HCT116 (cell line): ENCODE measurements at regions not wholly inside any gene's neighbourhood (a gene's known extent, or its start where the extent isn't known, plus 50 kb on each side); places are given as distances from the start of the nearest gene placed in this dataset.
"Not testable (repeated sequence)": the region's sequence is repeated elsewhere in the genome, so short reads cannot be mapped to it uniquely, and the experiment has no call there.

Source experiments
- ATAC-seq: fragments of 200-7000 bp; cut with Tn5 transposase; 2 replicates; pipeline ENCODE4 v1.9.1; 2020; ENCODE audit warnings: mild to moderate bottlenecking, moderate library complexity
- BruUV-seq: library from RNA; stranded (reverse); fragments of 400-500 nt; replicated peaks from 2 replicates; lab custom pipeline; 2021; lab: Mats Ljungman, UMichigan
- CTCF ChIA-PET: fragments of 300-600 bp; sonication (Branson Sonifier 250); formaldehyde crosslinking; loops from one replicate; lab custom pipeline; 2021; ENCODE audit warnings: antibody characterized with exemption; lab: Charles Lee
- POLR2A ChIA-PET: fragments of 300-600, 350-600 bp; sonication (Branson Sonifier 250); formaldehyde crosslinking; loops from one replicate; lab custom pipeline; 2021; ENCODE audit warnings: antibody characterized with exemption; lab: Charles Lee
- RAD21 ChIA-PET, 2 experiments: fragments of 300-600 bp; sonication (Branson Sonifier 250); formaldehyde crosslinking; loops; one replicate each; lab custom pipeline; 2023; ENCODE audit warnings: low total read pairs in 2 of 2; ENCODE audit not compliant: uncharacterized antibody in 2 of 2, unreplicated experiment in 2 of 2, low non-redundant PET in 1 of 2; lab: Charles Lee
- DNase-seq: peaks from one replicate; pipeline ENCODE4 v3.0.0-alpha.2; 2010; ENCODE audit warnings: low read depth, low spot score
- H2AFZ ChIP-seq: fragments of 200-600 bp; shearing (Covaris generic), sonication (generic); 2 replicates; pipeline ENCODE4 v1.6.1; 2017; ENCODE audit warnings: low read depth, mixed run types, mixed read lengths, antibody characterized with exemption, low read length; ENCODE audit not compliant: poor library complexity, severe bottlenecking
- H3K27ac ChIP-seq: 2 replicates; pipeline ENCODE4 v1.5.1; 2012; ENCODE audit warnings: low read depth, low read length
- H3K27me3 ChIP-seq: fragments of 200-600 bp; sonication (generic); 2 replicates; pipeline ENCODE4 v1.6.1; 2016; ENCODE audit warnings: mixed run types, low read length, mixed read lengths; ENCODE audit not compliant: insufficient read depth
- H3K36me3 ChIP-seq, 2 experiments: fragments of 200-500 bp in 1 of 2; fragments of 200-600 bp in 1 of 2; sonication (Bioruptor generic) in 1 of 2; sonication (generic) in 1 of 2; 2 replicates each; pipeline versions ENCODE4 v1.5.1 to v1.6.1; 2014 to 2016; ENCODE audit warnings: low read length in 2 of 2, inconsistent platforms in 1 of 2, mixed read lengths in 1 of 2, mixed run types in 1 of 2; ENCODE audit not compliant: insufficient read depth in 2 of 2, control insufficient read depth in 1 of 2
- H3K4me1 ChIP-seq, 2 experiments: fragments of 200-600 bp in 1 of 2; sonication (generic) in 1 of 2; 2 replicates each; pipeline versions ENCODE4 v1.5.1 to v1.6.1; 2012 to 2017; ENCODE audit warnings: low read length in 2 of 2, inconsistent platforms in 1 of 2, mild to moderate bottlenecking in 1 of 2, mixed read lengths in 1 of 2, mixed run types in 1 of 2, moderate library complexity in 1 of 2; ENCODE audit not compliant: insufficient read depth in 2 of 2, control insufficient read depth in 1 of 2
- H3K4me2 ChIP-seq: fragments of 200-600 bp; sonication (generic); 2 replicates; pipeline ENCODE4 v1.6.1; 2017; ENCODE audit warnings: mixed run types, low read length, mixed read lengths
- H3K4me3 ChIP-seq, 2 experiments: fragments of 200-600 bp in 1 of 2; sonication (generic) in 1 of 2; replicated peaks in 1 of 2; 2 replicates each; pipeline ENCODE4 v1.5.1; 2011 to 2016; ENCODE audit warnings: low read length in 2 of 2, control low read depth in 1 of 2, low read depth in 1 of 2, mild to moderate bottlenecking in 1 of 2, mixed read lengths in 1 of 2, mixed run types in 1 of 2
- H3K79me2 ChIP-seq: fragments of 200-600 bp; sonication (generic); 2 replicates; pipeline ENCODE4 v1.6.1; 2017; ENCODE audit warnings: mild to moderate bottlenecking, mixed run types, low read length, moderate library complexity, mixed read lengths; ENCODE audit not compliant: insufficient read depth
- H3K9ac ChIP-seq: fragments of 200-600 bp; sonication (generic); 2 replicates; pipeline ENCODE4 v1.6.1; 2016; ENCODE audit warnings: low read length, mixed read lengths
- H3K9me2 ChIP-seq: fragments of 200-600 bp; sonication (generic), shearing (Covaris generic); 2 replicates; pipeline ENCODE4 v1.6.1; 2017; ENCODE audit warnings: mixed run types, mild to moderate bottlenecking, moderate library complexity; ENCODE audit not compliant: insufficient read depth
- H3K9me3 ChIP-seq, 2 experiments: fragments of 200-500 bp in 1 of 2; fragments of 200-600 bp in 1 of 2; sonication (Bioruptor generic) in 1 of 2; sonication (generic) in 1 of 2; 2 replicates each; pipeline ENCODE4 v1.6.1; 2014 to 2017; ENCODE audit warnings: low read length in 2 of 2, mixed read lengths in 2 of 2, inconsistent platforms in 1 of 2, low read depth in 1 of 2, mild to moderate bottlenecking in 1 of 2, mixed run types in 1 of 2, moderate library complexity in 1 of 2; ENCODE audit not compliant: control insufficient read depth in 1 of 2, insufficient read depth in 1 of 2
- H4K20me1 ChIP-seq: fragments of 200-600 bp; sonication (generic), shearing (Covaris generic); 2 replicates; pipeline ENCODE4 v1.6.1; 2017; ENCODE audit warnings: mixed run types, mild to moderate bottlenecking, moderate library complexity; ENCODE audit not compliant: insufficient read depth
- CBX3 ChIP-seq: IDR thresholded peaks from 2 replicates; pipeline ENCODE4 v1.6.1; 2012; ENCODE audit warnings: low read depth
- EGR1 ChIP-seq: IDR thresholded peaks from 2 replicates; pipeline ENCODE4 v1.6.1; 2012; ENCODE audit warnings: low read depth
- EZH2 ChIP-seq: fragments of 200-600 bp; sonication (generic); IDR thresholded peaks from 2 replicates; pipeline ENCODE4 v1.6.1; 2017; ENCODE audit warnings: antibody characterized with exemption, mixed run types
- FOSL1 ChIP-seq: IDR thresholded peaks from 2 replicates; pipeline ENCODE4 v1.6.1; 2012; ENCODE audit warnings: low read depth
- JUND ChIP-seq: IDR thresholded peaks from 2 replicates; pipeline ENCODE4 v1.6.1; 2012
- POLR2AphosphoS5 ChIP-seq: IDR thresholded peaks from 2 replicates; pipeline ENCODE4 v1.6.1; 2011; ENCODE audit warnings: mild to moderate bottlenecking, low read depth, low read length, moderate library complexity
- RAD21 ChIP-seq: IDR thresholded peaks from 2 replicates; pipeline ENCODE4 v1.6.1; 2012; ENCODE audit warnings: low read depth, mild to moderate bottlenecking
- SIN3A ChIP-seq: IDR thresholded peaks from 2 replicates; pipeline ENCODE4 v1.6.1; 2012; ENCODE audit warnings: low read depth
- YY1 ChIP-seq: IDR thresholded peaks from 2 replicates; pipeline ENCODE4 v1.6.1; 2011; ENCODE audit warnings: low read length, low read depth, moderate library complexity, mild to moderate bottlenecking; ENCODE audit not compliant: insufficient replicate concordance; ENCODE audit errors: extremely low read depth
- ZFX ChIP-seq: fragments of 450-650 bp; IDR thresholded peaks from 2 replicates; pipeline ENCODE4 v1.6.1; 2017
- intact Hi-C: fragments of 100-400 bp; cut with micrococcal nuclease; formaldehyde crosslinking; loops from 2 replicates; pipeline ENCODE4 v1.10.0; 2022
- TF ChIP-seq, protein P1 (sequence below), 3 experiments: fragments of 200-600 bp in 1 of 3; sonication (generic) in 1 of 3; IDR thresholded peaks in 2 of 3; conservative IDR thresholded peaks in 1 of 3; 2 replicates each; pipeline ENCODE4 v1.5.1; 2012 to 2017; ENCODE audit warnings: low read depth in 2 of 3, low read length in 2 of 3, antibody characterized with exemption in 1 of 3, borderline replicate concordance in 1 of 3, control low read depth in 1 of 3, mild to moderate bottlenecking in 1 of 3, mixed read lengths in 1 of 3, mixed run types in 1 of 3, moderate library complexity in 1 of 3; ENCODE audit not compliant: insufficient read depth in 1 of 3
- TF ChIP-seq, protein P2 (sequence below): IDR thresholded peaks from 2 replicates; pipeline ENCODE4 v1.6.1; 2012
- TF ChIP-seq, protein P3 (sequence below): IDR thresholded peaks from 2 replicates; pipeline ENCODE4 v1.6.1; 2012
- TF ChIP-seq, protein P4 (sequence below): IDR thresholded peaks from 2 replicates; pipeline ENCODE4 v1.6.1; 2011; ENCODE audit warnings: mild to moderate bottlenecking, low read length, moderate library complexity; ENCODE audit not compliant: insufficient replicate concordance; ENCODE audit errors: extremely low read depth

DNA sequence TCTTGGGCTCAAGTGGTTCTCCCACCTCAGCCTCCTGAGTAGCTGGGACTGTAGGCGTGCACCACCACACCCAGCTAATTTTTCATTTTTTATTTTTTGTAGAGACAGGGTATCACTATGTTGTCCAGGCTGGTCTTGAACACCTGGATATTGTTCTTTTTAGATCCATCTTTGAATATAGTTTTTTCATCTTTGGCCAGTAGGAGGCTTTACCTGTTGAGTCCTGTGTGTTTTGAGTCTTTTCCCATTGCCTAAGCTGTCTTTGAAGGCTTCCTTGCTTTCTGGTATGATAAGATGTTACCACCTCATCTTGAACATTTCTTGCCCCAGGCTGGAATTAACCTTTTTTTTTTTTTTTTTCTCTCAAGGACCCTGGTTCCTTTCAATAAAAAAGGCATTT lies 387.8 kb upstream of the RUNX1 start:
- H3K27me3 ChIP-seq: no peaks in the 10 kb centered on the region
- H3K4me2 ChIP-seq: no peak overlapping the region
- no peaks in the 10 kb centered on the region for H3K9me3 ChIP-seq
- ChIA-PET RAD21 (no interaction called here), POLR2A (no interaction called here), CTCF (interaction anchor here (0.6 to 3.3 kb wide), 7 partner anchors 10 to 701 kb away, joined by 3 to 12 read pairs (median 4); no protein-coding TSS in a partner anchor)
- no peak overlapping the region for H3K9ac ChIP-seq
- H3K36me3 ChIP-seq: no peaks in the 10 kb centered on the region
- no TSS peak for BruUV-seq
- H3K9me2 ChIP-seq: no peaks in the 10 kb centered on the region
- H3K27ac ChIP-seq: no peak overlapping the region
- intact Hi-C loops: loop anchor here (10.0 kb wide), 2 partner anchors 408 to 588 kb away; no protein-coding TSS in a partner anchor
- H4K20me1 ChIP-seq: no peaks in the 10 kb centered on the region
- TF ChIP-seq FOSL1 (no peak), CBX3 (no peak), EZH2 (no peak), YY1 (no peak), RAD21 (0 out of 2 replicates have a peak, but pooled peaks have one; percentile 9), ZFX (no peak), EGR1 (no peak), JUND (no peak), SIN3A (no peak), POLR2AphosphoS5 (no peak)
- TF ChIP-seq, protein P1, sequence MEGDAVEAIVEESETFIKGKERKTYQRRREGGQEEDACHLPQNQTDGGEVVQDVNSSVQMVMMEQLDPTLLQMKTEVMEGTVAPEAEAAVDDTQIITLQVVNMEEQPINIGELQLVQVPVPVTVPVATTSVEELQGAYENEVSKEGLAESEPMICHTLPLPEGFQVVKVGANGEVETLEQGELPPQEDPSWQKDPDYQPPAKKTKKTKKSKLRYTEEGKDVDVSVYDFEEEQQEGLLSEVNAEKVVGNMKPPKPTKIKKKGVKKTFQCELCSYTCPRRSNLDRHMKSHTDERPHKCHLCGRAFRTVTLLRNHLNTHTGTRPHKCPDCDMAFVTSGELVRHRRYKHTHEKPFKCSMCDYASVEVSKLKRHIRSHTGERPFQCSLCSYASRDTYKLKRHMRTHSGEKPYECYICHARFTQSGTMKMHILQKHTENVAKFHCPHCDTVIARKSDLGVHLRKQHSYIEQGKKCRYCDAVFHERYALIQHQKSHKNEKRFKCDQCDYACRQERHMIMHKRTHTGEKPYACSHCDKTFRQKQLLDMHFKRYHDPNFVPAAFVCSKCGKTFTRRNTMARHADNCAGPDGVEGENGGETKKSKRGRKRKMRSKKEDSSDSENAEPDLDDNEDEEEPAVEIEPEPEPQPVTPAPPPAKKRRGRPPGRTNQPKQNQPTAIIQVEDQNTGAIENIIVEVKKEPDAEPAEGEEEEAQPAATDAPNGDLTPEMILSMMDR (IDR thresholded peaks at IDR 0.05 in 2 of 3, conservative IDR thresholded peaks at IDR 0.05 in 1 of 3; ENCODE audit: borderline replicate concordance in 1 of 3, insufficient read depth in 1 of 3, low read depth in 2 of 3, low read length in 2 of 3): peak; percentile 3 to 29 (median 27); a peak in 3 of 6 replicates
- TF ChIP-seq, protein P2, sequence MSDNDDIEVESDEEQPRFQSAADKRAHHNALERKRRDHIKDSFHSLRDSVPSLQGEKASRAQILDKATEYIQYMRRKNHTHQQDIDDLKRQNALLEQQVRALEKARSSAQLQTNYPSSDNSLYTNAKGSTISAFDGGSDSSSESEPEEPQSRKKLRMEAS: no peak
- TF ChIP-seq, protein P3, sequence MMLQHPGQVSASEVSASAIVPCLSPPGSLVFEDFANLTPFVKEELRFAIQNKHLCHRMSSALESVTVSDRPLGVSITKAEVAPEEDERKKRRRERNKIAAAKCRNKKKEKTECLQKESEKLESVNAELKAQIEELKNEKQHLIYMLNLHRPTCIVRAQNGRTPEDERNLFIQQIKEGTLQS: no peak
- TF ChIP-seq, protein P4, sequence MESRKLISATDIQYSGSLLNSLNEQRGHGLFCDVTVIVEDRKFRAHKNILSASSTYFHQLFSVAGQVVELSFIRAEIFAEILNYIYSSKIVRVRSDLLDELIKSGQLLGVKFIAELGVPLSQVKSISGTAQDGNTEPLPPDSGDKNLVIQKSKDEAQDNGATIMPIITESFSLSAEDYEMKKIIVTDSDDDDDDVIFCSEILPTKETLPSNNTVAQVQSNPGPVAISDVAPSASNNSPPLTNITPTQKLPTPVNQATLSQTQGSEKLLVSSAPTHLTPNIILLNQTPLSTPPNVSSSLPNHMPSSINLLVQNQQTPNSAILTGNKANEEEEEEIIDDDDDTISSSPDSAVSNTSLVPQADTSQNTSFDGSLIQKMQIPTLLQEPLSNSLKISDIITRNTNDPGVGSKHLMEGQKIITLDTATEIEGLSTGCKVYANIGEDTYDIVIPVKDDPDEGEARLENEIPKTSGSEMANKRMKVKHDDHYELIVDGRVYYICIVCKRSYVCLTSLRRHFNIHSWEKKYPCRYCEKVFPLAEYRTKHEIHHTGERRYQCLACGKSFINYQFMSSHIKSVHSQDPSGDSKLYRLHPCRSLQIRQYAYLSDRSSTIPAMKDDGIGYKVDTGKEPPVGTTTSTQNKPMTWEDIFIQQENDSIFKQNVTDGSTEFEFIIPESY: no peak
- no peak overlapping the region for H2AFZ ChIP-seq
- peak; percentile 10 for DNase-seq
- H3K4me3 ChIP-seq: no peak overlapping the region
- no peaks in the 10 kb centered on the region for H3K79me2 ChIP-seq
- no peak for ATAC-seq
- H3K4me1 ChIP-seq: no peaks in the 10 kb centered on the region

DNA sequence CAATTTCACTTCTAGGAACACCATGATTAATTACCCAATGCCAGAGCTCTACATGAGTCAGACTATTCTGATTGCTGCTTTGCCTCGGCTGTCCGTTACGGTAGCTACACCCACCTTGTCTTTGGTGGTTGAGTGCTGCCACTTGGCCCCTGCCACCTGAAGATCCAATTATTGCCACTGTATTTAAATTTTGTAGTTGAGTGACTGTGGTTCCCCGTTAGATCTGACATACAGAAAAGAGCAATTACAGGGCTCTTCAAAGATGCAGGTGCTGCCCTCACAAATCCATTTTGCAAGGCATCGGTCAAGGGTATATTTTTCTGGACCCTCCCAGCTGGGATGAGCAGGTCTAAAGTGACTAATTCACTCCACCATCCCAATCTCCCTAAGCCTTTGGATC lies 383.5 kb upstream of the RUNX1 start:
- H2AFZ ChIP-seq, ATAC-seq, RAD21 ChIA-PET, H3K27ac ChIP-seq, H3K4me2 ChIP-seq, H4K20me1 ChIP-seq, DNase-seq, H3K9me2 ChIP-seq, BruUV-seq, H3K9ac ChIP-seq, POLR2A ChIA-PET, H3K4me1 ChIP-seq, H3K4me3 ChIP-seq, H3K9me3 ChIP-seq, H3K79me2 ChIP-seq, H3K27me3 ChIP-seq, CTCF ChIA-PET, H3K36me3 ChIP-seq: not testable (repeated sequence)
- intact Hi-C loops: loop anchor here (10.0 kb wide), 2 partner anchors 412 to 592 kb away; no protein-coding TSS in a partner anchor
